Breast epithelium (tissue), 3 donors: ENCODE measurements at regions not wholly inside any gene's neighbourhood (a gene's known extent, or its start where the extent isn't known, plus 50 kb on each side); places are given as distances from the start of the nearest gene placed in this dataset.

ENCODE experiments used
- CTCF ChIP-seq, 3 donors: fragments of 450-650 bp; IDR thresholded peaks; one replicate each; pipeline ENCODE4 v1.5.1; 2016 to 2017; ENCODE audit warnings: antibody characterized with exemption in 3 of 3, mild to moderate bottlenecking in 3 of 3, moderate library complexity in 3 of 3
- POLR2A ChIP-seq: fragments of 450-650 bp; IDR thresholded peaks from one replicate; pipeline ENCODE4 v1.6.1; 2016; ENCODE audit warnings: antibody characterized with exemption, mild to moderate bottlenecking, moderate library complexity

- no peak for TF ChIP-seq CTCF (IDR thresholded peaks at IDR 0.05)
- TF ChIP-seq POLR2A: no peak
These were observed 63.7 kb upstream of the NEURL1B start for GRCh38 chr5:172577267-172577909.
